Astrocyte (in vitro differentiated cells and primary cell): ENCODE measurements at regions not wholly inside any gene's neighbourhood (a gene's known extent, or its start where the extent isn't known, plus 50 kb on each side); places are given as distances from the start of the nearest gene placed in this dataset.

Experiments
- DNase-seq: peaks from one replicate; pipeline ENCODE4 v3.0.0-alpha.2; 2010; ENCODE audit warnings: low read depth
- FAIRE-seq: peaks from 2 replicates; lab custom pipeline; 2011; peaks lifted over from hg19 to GRCh38; lab: Jason Lieb, UNC
- H2AFZ ChIP-seq: 2 replicates; pipeline ENCODE4 v1.6.0; 2012; ENCODE audit warnings: low read depth, low read length, inconsistent platforms
- H3K27ac ChIP-seq: 2 replicates; pipeline ENCODE4 v1.5.1; 2011; ENCODE audit warnings: low read depth, low read length, inconsistent platforms
- H3K27me3 ChIP-seq: 2 replicates; pipeline ENCODE4 v1.6.0; 2011; ENCODE audit warnings: low read length, inconsistent platforms; ENCODE audit not compliant: insufficient read depth
- H3K36me3 ChIP-seq: 2 replicates; pipeline ENCODE4 v1.5.1; 2011; ENCODE audit warnings: low read length, inconsistent platforms; ENCODE audit not compliant: insufficient read depth
- H3K4me1 ChIP-seq: 2 replicates; pipeline ENCODE4 v1.5.1; 2011; ENCODE audit warnings: low read length, inconsistent platforms; ENCODE audit not compliant: insufficient read depth
- H3K4me2 ChIP-seq: 2 replicates; pipeline ENCODE4 v1.6.0; 2012; ENCODE audit warnings: low read length, inconsistent platforms
- H3K4me3 ChIP-seq: 2 replicates; pipeline ENCODE4 v1.5.1; 2011; ENCODE audit warnings: low read depth, mild to moderate bottlenecking, low read length, inconsistent platforms; ENCODE audit not compliant: insufficient read depth
- H3K79me2 ChIP-seq: 2 replicates; pipeline ENCODE4 v1.6.0; 2012; ENCODE audit warnings: mild to moderate bottlenecking, low read length, inconsistent platforms; ENCODE audit not compliant: insufficient read depth
- H3K9ac ChIP-seq: 2 replicates; pipeline ENCODE4 v1.6.0; 2012; ENCODE audit warnings: mild to moderate bottlenecking, low read length, inconsistent platforms
- H3K9me3 ChIP-seq: 2 replicates; pipeline ENCODE4 v1.5.1; 2012; ENCODE audit warnings: low read depth, mild to moderate bottlenecking, low read length, inconsistent platforms; ENCODE audit not compliant: insufficient read depth
- H4K20me1 ChIP-seq: 2 replicates; pipeline ENCODE4 v1.6.0; 2012; ENCODE audit warnings: low read length, inconsistent platforms; ENCODE audit not compliant: insufficient read depth
- H3K27ac Mint-ChIP-seq: one replicate; pipeline ENCODE4 v1.8.0; 2021; ENCODE audit warnings: mild to moderate bottlenecking, mixed read lengths; ENCODE audit not compliant: unreplicated experiment
- H3K27me3 Mint-ChIP-seq: one replicate; pipeline ENCODE4 v1.8.0; 2021; ENCODE audit warnings: low read depth, mixed read lengths; ENCODE audit not compliant: unreplicated experiment
- H3K36me3 Mint-ChIP-seq: one replicate; pipeline ENCODE4 v1.8.0; 2021; ENCODE audit warnings: low read depth, mixed read lengths; ENCODE audit not compliant: unreplicated experiment
- H3K4me1 Mint-ChIP-seq: one replicate; pipeline ENCODE4 v1.8.0; 2021; ENCODE audit warnings: low read depth, mixed read lengths; ENCODE audit not compliant: unreplicated experiment
- H3K4me3 Mint-ChIP-seq: one replicate; pipeline ENCODE4 v1.8.0; 2021; ENCODE audit warnings: mild to moderate bottlenecking, moderate library complexity, mixed read lengths; ENCODE audit not compliant: unreplicated experiment
- H3K9me3 Mint-ChIP-seq: one replicate; pipeline ENCODE4 v1.8.0; 2021; ENCODE audit warnings: mild to moderate bottlenecking, mixed read lengths; ENCODE audit not compliant: unreplicated experiment
- CTCF ChIP-seq: IDR thresholded peaks from 2 replicates; pipeline ENCODE4 v1.5.1; 2011; ENCODE audit warnings: low read depth, mild to moderate bottlenecking, inconsistent platforms, low read length, moderate library complexity; ENCODE audit not compliant: insufficient read depth
- EZH2 ChIP-seq: IDR thresholded peaks from 2 replicates; pipeline ENCODE4 v1.6.1; 2012; ENCODE audit warnings: mild to moderate bottlenecking, low read length, inconsistent platforms; ENCODE audit not compliant: insufficient read depth

GRCh38 chr3:101158374-101158773 is 162.0 kb downstream of the IMPG2 start:
- no peak overlapping the region for H3K9ac ChIP-seq

GRCh38 chr3:101156787-101157345 is 163.5 kb downstream of the IMPG2 start:
- no peaks in the 10 kb centered on the region for H3K27me3 ChIP-seq

More at GRCh38 chr3:101158374-101158773, 162.0 kb downstream of the IMPG2 start:
- Histone ChIP-seq H3K9me3 (no peaks in the 10 kb centered on the region), H3K4me2 (no peak overlapping the region), H3K79me2 (no peaks in the 10 kb centered on the region), H3K27ac (no peak overlapping the region), H4K20me1 (no peaks in the 10 kb centered on the region), H3K4me1 (no peaks in the 10 kb centered on the region), H3K4me3 (no peak overlapping the region), H2AFZ (no peak overlapping the region), H3K27me3 (no peaks in the 10 kb centered on the region), H3K36me3 (no peaks in the 10 kb centered on the region)
- DNase-seq (no peak), FAIRE-seq (no peak)
- no peaks in the 10 kb centered on the region for H3K9me3 Mint-ChIP-seq
- no peaks in the 10 kb centered on the region for H3K36me3 Mint-ChIP-seq
- H3K4me3 Mint-ChIP-seq: no peak overlapping the region
- no peak overlapping the region for H3K27ac Mint-ChIP-seq
- no peaks in the 10 kb centered on the region for H3K4me1 Mint-ChIP-seq
- no peaks in the 10 kb centered on the region for H3K27me3 Mint-ChIP-seq
- TF ChIP-seq CTCF (no peak), EZH2 (no peak)

More at GRCh38 chr3:101156787-101157345, 163.5 kb downstream of the IMPG2 start:
- no peak overlapping the region for H3K9ac ChIP-seq
- no peak overlapping the region for H3K4me3 ChIP-seq
- no peak overlapping the region for H3K4me3 Mint-ChIP-seq
- H3K4me1 ChIP-seq: no peaks in the 10 kb centered on the region
- H3K79me2 ChIP-seq: no peaks in the 10 kb centered on the region
- no peaks in the 10 kb centered on the region for H3K9me3 Mint-ChIP-seq
- H2AFZ ChIP-seq: no peak overlapping the region
- H3K27me3 Mint-ChIP-seq: no peaks in the 10 kb centered on the region
- TF ChIP-seq CTCF (no peak), EZH2 (no peak)
- H3K27ac Mint-ChIP-seq: no peak overlapping the region
- no peak for FAIRE-seq
- DNase-seq: no peak
- H4K20me1 ChIP-seq: no peaks in the 10 kb centered on the region
- no peaks in the 10 kb centered on the region for H3K9me3 ChIP-seq
- H3K36me3 Mint-ChIP-seq: no peaks in the 10 kb centered on the region
- no peaks in the 10 kb centered on the region for H3K4me1 Mint-ChIP-seq
- H3K36me3 ChIP-seq: no peaks in the 10 kb centered on the region
- no peak overlapping the region for H3K27ac ChIP-seq
- H3K4me2 ChIP-seq: no peak overlapping the region
